NT2/D1 (cell line): ENCODE measurements at regions not wholly inside any gene's neighbourhood (a gene's known extent, or its start where the extent isn't known, plus 50 kb on each side); places are given as distances from the start of the nearest gene placed in this dataset.

Source experiments
- DNase-seq: peaks from one replicate; pipeline ENCODE4 v3.0.0-alpha.2; 2011; ENCODE audit warnings: low read depth, low spot score
- H3K27me3 ChIP-seq: 2 replicates; pipeline ENCODE4 v1.6.0; 2011; ENCODE audit warnings: mild to moderate bottlenecking; ENCODE audit not compliant: insufficient read length, insufficient read depth
- H3K36me3 ChIP-seq: 2 replicates; pipeline ENCODE4 v1.6.1; 2011; ENCODE audit warnings: mild to moderate bottlenecking, low read length, mixed read lengths; ENCODE audit not compliant: insufficient read depth, insufficient read length
- H3K4me1 ChIP-seq: 2 replicates; pipeline ENCODE4 v1.5.1; 2011; ENCODE audit not compliant: insufficient read depth, insufficient read length
- H3K4me3 ChIP-seq: 2 replicates; pipeline ENCODE4 v1.5.1; 2011; ENCODE audit warnings: low read depth; ENCODE audit not compliant: insufficient read length
- H3K9ac ChIP-seq: 2 replicates; pipeline ENCODE4 v1.6.0; 2011; ENCODE audit warnings: low read depth; ENCODE audit not compliant: insufficient read length
- H3K9me3 ChIP-seq: 2 replicates; pipeline ENCODE4 v1.5.1; 2011; ENCODE audit warnings: mild to moderate bottlenecking, low read length; ENCODE audit not compliant: insufficient read depth
- SUZ12 ChIP-seq: IDR thresholded peaks from 2 replicates; pipeline ENCODE4 v1.6.1; 2011; ENCODE audit not compliant: insufficient read length, insufficient read depth; ENCODE audit errors: extremely low read depth
- YY1 ChIP-seq: IDR thresholded peaks from 2 replicates; pipeline ENCODE4 v1.6.1; 2011; ENCODE audit not compliant: insufficient read length, insufficient read depth
- ZNF274 ChIP-seq: IDR thresholded peaks from 2 replicates; pipeline ENCODE4 v1.6.1; 2011; ENCODE audit warnings: mild to moderate bottlenecking, low read depth, low read length

- no peaks in the 10 kb centered on the region for H3K36me3 ChIP-seq
- H3K4me1 ChIP-seq: no peaks in the 10 kb centered on the region
- no peak overlapping the region for H3K4me3 ChIP-seq
- no peak for DNase-seq
- H3K27me3 ChIP-seq: no peaks in the 10 kb centered on the region
- peaks cover 21% of the 10 kb centered on the region for H3K9me3 ChIP-seq
- H3K9ac ChIP-seq: no peak overlapping the region
- TF ChIP-seq SUZ12: no peak
- TF ChIP-seq ZNF274: no peak
- no peak for TF ChIP-seq YY1
Observed at GRCh38 chr3:82942041-82942440, 1180.6 kb upstream of the GBE1 start.

DNA sequence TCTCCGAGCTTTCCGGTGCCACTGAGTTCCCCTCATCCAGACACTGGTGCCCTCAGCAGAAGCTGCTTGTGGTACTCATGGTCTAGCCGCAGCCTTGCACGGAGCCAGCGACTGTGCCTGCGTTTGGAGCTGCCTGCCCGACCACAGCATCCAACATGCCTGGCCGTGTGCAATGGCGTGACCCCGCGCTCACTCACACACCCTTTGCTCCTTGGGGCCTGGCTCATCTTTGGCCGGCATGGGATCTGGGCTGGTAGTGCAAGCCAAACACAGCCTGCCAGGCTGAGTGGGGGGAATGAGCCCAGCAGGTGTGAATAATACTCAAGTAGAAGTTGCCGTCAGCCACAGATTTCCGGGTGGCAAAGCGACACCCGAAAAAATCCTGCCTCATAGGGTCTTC lies 1178.7 kb upstream of the GBE1 start:
- H3K4me1 ChIP-seq: no peaks in the 10 kb centered on the region
- no peak overlapping the region for H3K9ac ChIP-seq
- H3K9me3 ChIP-seq: peaks cover 19% of the 10 kb centered on the region
- H3K27me3 ChIP-seq: no peaks in the 10 kb centered on the region
- no peaks in the 10 kb centered on the region for H3K36me3 ChIP-seq
- no peak for DNase-seq
- TF ChIP-seq SUZ12: no peak
- TF ChIP-seq ZNF274: no peak
- no peak for TF ChIP-seq YY1
- no peak overlapping the region for H3K4me3 ChIP-seq

DNA sequence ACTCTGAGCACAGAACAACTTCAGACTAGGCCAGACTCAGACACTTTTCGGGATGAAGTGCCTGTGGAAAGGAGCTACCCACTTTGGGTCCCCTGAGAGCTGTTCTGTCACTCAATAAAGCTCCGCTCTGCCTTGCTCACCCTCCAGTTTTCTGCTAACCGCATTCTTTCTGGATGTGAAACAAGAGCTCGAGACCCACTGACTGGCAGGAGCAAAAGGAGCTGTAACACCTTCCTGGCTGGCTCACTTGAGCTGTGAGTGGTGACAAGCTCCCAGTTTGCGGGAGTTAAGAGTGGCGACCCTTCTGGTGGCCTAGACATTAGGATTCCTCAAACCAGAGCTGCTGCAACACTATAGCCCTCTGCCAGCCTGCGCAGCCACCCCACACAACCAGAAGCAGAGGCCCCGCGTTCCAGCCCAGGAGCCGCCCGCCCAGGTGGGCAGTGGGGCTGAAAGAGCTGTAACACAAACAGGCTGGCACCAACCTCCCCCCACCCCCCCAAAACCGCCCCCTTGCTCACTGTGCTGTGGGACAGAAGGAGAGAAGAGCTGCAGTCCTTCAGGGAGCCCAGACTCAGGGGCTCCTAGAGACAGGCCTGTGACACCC lies 1178.1 kb upstream of the GBE1 start:
- Histone ChIP-seq H3K4me1 (no peaks in the 10 kb centered on the region), H3K36me3 (no peaks in the 10 kb centered on the region), H3K9me3 (peaks cover 14% of the 10 kb centered on the region), H3K4me3 (no peak overlapping the region), H3K9ac (no peak overlapping the region), H3K27me3 (no peaks in the 10 kb centered on the region)
- DNase-seq: no peak
- TF ChIP-seq ZNF274: no peak
- TF ChIP-seq SUZ12: no peak
- TF ChIP-seq YY1: no peak

- H3K4me3 ChIP-seq: no peak overlapping the region
- TF ChIP-seq SUZ12 (no peak), YY1 (no peak)
- H3K4me1 ChIP-seq: no peaks in the 10 kb centered on the region
- H3K9me3 ChIP-seq: peaks cover 14% of the 10 kb centered on the region
- H3K27me3 ChIP-seq: no peaks in the 10 kb centered on the region
- H3K9ac ChIP-seq: no peak overlapping the region
- no peaks in the 10 kb centered on the region for H3K36me3 ChIP-seq
- no peak for DNase-seq
Observed at GRCh38 chr3:82938821-82939328, 1177.4 kb upstream of the GBE1 start.

DNA sequence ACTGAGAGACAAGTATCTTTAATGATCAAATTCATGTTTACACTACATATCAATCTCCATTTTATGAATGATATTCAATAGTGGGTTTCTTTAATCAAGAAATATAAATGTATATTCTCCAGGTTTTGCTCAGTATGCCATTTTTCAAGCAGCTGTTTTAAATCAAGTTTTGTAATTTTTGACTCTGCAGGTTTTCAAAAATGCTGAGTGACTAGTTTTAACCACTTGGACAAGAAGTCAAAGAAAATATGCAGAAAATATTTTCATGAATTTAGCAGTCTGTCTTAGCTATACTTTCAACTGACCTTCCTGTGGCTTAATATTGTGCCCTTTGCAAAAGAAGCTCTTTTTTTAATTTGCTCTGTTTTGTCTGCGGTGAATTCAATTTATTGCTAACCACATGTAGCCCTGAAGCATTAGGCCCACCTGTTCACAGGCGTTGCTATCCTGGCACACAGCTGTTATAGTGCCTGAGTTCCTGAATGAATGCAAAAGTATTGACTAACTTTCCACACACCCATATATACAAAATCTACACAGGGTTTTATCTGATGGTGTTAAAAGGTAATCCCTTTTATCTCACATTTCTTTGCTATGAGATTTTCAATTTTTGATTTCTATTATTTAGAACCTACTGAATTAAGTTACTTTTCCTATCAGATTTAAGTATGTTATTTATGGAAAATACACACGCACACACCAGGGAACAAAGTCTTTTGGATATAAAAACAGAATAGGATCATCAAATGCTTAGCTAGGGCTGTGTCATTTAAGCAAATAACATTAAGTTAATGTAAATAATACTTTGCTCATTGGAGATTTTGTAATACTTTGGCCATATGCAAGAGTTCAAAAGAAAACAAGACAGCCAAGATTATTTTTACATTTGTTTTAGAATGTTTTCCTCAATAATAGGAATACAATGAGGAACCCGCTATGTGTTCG lies 1166.1 kb upstream of the GBE1 start:
- no peak for TF ChIP-seq YY1
- no peaks in the 10 kb centered on the region for H3K9me3 ChIP-seq
- H3K9ac ChIP-seq: no peak overlapping the region
- no peaks in the 10 kb centered on the region for H3K4me1 ChIP-seq
- H3K36me3 ChIP-seq: no peaks in the 10 kb centered on the region
- H3K4me3 ChIP-seq: no peak overlapping the region
- no peaks in the 10 kb centered on the region for H3K27me3 ChIP-seq
- no peak for DNase-seq

GRCh38 chr3:82891028-82891427 lies 1129.6 kb upstream of the GBE1 start:
- TF ChIP-seq ZNF274 (no peak), YY1 (no peak), SUZ12 (no peak)
- Histone ChIP-seq H3K4me1 (no peaks in the 10 kb centered on the region), H3K4me3 (no peak overlapping the region), H3K27me3 (no peaks in the 10 kb centered on the region), H3K36me3 (no peaks in the 10 kb centered on the region), H3K9me3 (no peaks in the 10 kb centered on the region), H3K9ac (no peak overlapping the region)
- DNase-seq: no peak

DNA sequence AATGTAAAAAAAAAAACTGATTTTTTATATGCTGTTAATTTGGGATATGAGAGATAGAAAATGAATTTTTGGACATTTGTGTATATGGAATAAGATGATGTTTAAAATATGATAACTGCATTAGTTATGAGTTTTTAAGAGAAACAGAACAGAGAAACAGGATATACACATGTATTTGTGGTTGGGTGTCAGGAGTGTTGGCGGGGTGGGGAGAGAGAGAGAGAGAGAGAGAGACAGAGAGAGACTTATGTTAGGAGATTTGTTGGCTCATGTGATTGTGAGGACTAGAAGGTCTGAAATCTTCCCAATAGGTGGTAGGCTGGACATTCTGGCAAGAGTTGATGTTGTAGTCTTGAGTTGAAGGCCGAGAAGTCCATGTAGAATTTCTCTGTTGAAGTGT lies 1121.6 kb upstream of the GBE1 start:
- Histone ChIP-seq H3K4me1 (no peaks in the 10 kb centered on the region), H3K9ac (no peak overlapping the region), H3K4me3 (no peak overlapping the region), H3K9me3 (no peaks in the 10 kb centered on the region), H3K36me3 (no peaks in the 10 kb centered on the region), H3K27me3 (no peaks in the 10 kb centered on the region)
- DNase-seq: no peak
- TF ChIP-seq YY1: no peak
- TF ChIP-seq ZNF274: no peak
- no peak for TF ChIP-seq SUZ12
